Loucy (cell line): ENCODE measurements at regions not wholly inside any gene's neighbourhood (a gene's known extent, or its start where the extent isn't known, plus 50 kb on each side); places are given as distances from the start of the nearest gene placed in this dataset.
"Not testable (repeated sequence)": the region's sequence is repeated elsewhere in the genome, so short reads cannot be mapped to it uniquely, and the experiment has no call there.

ENCODE experiments used
- H2AFZ ChIP-seq: fragments of 200-600 bp; sonication (generic); 2 replicates; pipeline ENCODE4 v1.6.0; 2016; ENCODE audit warnings: antibody characterized with exemption, mild to moderate bottlenecking, low read length, moderate library complexity
- H3F3A ChIP-seq: fragments of 200-600 bp; 2 replicates; pipeline ENCODE4 v1.6.0; 2016; ENCODE audit warnings: antibody characterized with exemption, low read depth, mild to moderate bottlenecking
- H3K27me3 ChIP-seq: fragments of 200-600 bp; sonication (generic); 2 replicates; pipeline ENCODE4 v1.6.1; 2014; ENCODE audit warnings: low read length, mild to moderate bottlenecking; ENCODE audit not compliant: insufficient read depth, poor library complexity, severe bottlenecking
- H3K36me3 ChIP-seq: fragments of 200-600 bp; sonication (generic); 2 replicates; pipeline ENCODE4 v1.6.1; 2016; ENCODE audit warnings: low read length; ENCODE audit not compliant: insufficient read depth
- H3K4me1 ChIP-seq: fragments of 200-600 bp; sonication (generic); 2 replicates; pipeline ENCODE4 v1.5.1; 2014; ENCODE audit warnings: low read length, mild to moderate bottlenecking; ENCODE audit not compliant: insufficient read depth, poor library complexity, severe bottlenecking
- H3K4me2 ChIP-seq: fragments of 200-600 bp; sonication (generic); 2 replicates; pipeline ENCODE4 v1.6.0; 2014; ENCODE audit warnings: antibody characterized with exemption, low read length, low read depth, mild to moderate bottlenecking; ENCODE audit not compliant: poor library complexity, severe bottlenecking
- H3K4me3 ChIP-seq: fragments of 200-600 bp; sonication (generic); 2 replicates; pipeline ENCODE4 v1.5.1; 2014; ENCODE audit warnings: low read length, mild to moderate bottlenecking, mixed read lengths; ENCODE audit not compliant: poor library complexity, severe bottlenecking
- H3K79me2 ChIP-seq: fragments of 200-600 bp; sonication (generic); 2 replicates; pipeline ENCODE4 v1.6.1; 2014; ENCODE audit warnings: low read length; ENCODE audit not compliant: insufficient read depth
- H3K9ac ChIP-seq: fragments of 200-600 bp; sonication (generic); 2 replicates; pipeline ENCODE4 v1.6.0; 2014; ENCODE audit warnings: mild to moderate bottlenecking, low read depth, low read length, moderate library complexity; ENCODE audit not compliant: poor library complexity, severe bottlenecking
- H3K9me2 ChIP-seq: fragments of 200-600 bp; sonication (generic); replicated peaks from 2 replicates; pipeline ENCODE4 v1.6.1; 2016; ENCODE audit warnings: low read depth, low read length, mixed read lengths
- H3K9me3 ChIP-seq: fragments of 200-600 bp; sonication (generic); 2 replicates; pipeline ENCODE4 v1.6.1; 2014; ENCODE audit warnings: mild to moderate bottlenecking, antibody characterized with exemption, low read length, low read depth; ENCODE audit not compliant: insufficient read depth
- H4K20me1 ChIP-seq: fragments of 200-600 bp; sonication (generic); 2 replicates; pipeline ENCODE4 v1.6.0; 2014; ENCODE audit warnings: antibody characterized with exemption, low read length, mild to moderate bottlenecking; ENCODE audit not compliant: insufficient read depth, poor library complexity, severe bottlenecking
- CTCF ChIP-seq: fragments of 200-600 bp; sonication (generic); conservative IDR thresholded peaks from 2 replicates; pipeline ENCODE4 v1.5.1; 2014; ENCODE audit warnings: mild to moderate bottlenecking, antibody characterized with exemption, low read length
- EZH2phosphoT487 ChIP-seq: fragments of 200-600 bp; IDR thresholded peaks from 2 replicates; pipeline ENCODE4 v1.6.1; 2018; ENCODE audit warnings: antibody characterized with exemption, mild to moderate bottlenecking, moderate library complexity, borderline replicate concordance

GRCh38 chrX:80576806-80577533, 156.7 kb downstream of the TENT5D start:
- Histone ChIP-seq H3K4me1 (no peaks in the 10 kb centered on the region), H2AFZ (no peak overlapping the region), H3K4me2 (no peak overlapping the region), H4K20me1 (no peaks in the 10 kb centered on the region), H3K4me3 (no peak overlapping the region), H3K79me2 (no peaks in the 10 kb centered on the region), H3K9me2 (no peaks in the 10 kb centered on the region), H3K27me3 (no peaks in the 10 kb centered on the region), H3K36me3 (no peaks in the 10 kb centered on the region), H3K9me3 (no peaks in the 10 kb centered on the region), H3K9ac (no peak overlapping the region), H3F3A (no peaks in the 10 kb centered on the region)
- TF ChIP-seq CTCF = no peak
- TF ChIP-seq EZH2phosphoT487 = no peak

- Histone ChIP-seq H2AFZ (no peak overlapping the region), H3K36me3 (no peaks in the 10 kb centered on the region), H3F3A (no peaks in the 10 kb centered on the region), H3K4me1 (no peaks in the 10 kb centered on the region), H3K27me3 (no peaks in the 10 kb centered on the region), H3K9me2 (no peaks in the 10 kb centered on the region), H4K20me1 (no peaks in the 10 kb centered on the region), H3K9me3 (no peaks in the 10 kb centered on the region), H3K4me2 (no peak overlapping the region), H3K79me2 (no peaks in the 10 kb centered on the region), H3K4me3 (no peak overlapping the region), H3K9ac (no peak overlapping the region)
- TF ChIP-seq CTCF = peak; percentile 60
- no peak for TF ChIP-seq EZH2phosphoT487
These were observed 158.4 kb downstream of the TENT5D start for GRCh38 chrX:80578517-80579105.

- H3K4me3 ChIP-seq, H3K79me2 ChIP-seq, H3K4me1 ChIP-seq, H3K9me3 ChIP-seq, H2AFZ ChIP-seq, H3F3A ChIP-seq, H3K9ac ChIP-seq, H3K36me3 ChIP-seq, H3K27me3 ChIP-seq, H4K20me1 ChIP-seq, H3K9me2 ChIP-seq, H3K4me2 ChIP-seq: not testable (repeated sequence)
These were observed 170.7 kb downstream of the TENT5D start for GRCh38 chrX:80590992-80591391.
